A549 (cell line): ENCODE measurements at regions not wholly inside any gene's neighbourhood (a gene's known extent, or its start where the extent isn't known, plus 50 kb on each side); places are given as distances from the start of the nearest gene placed in this dataset.

Source experiments
- ATAC-seq, 2 experiments: fragments of 200-7000 bp in 1 of 2; fragments of >200 bp in 1 of 2; cut with Nextera tagmentation in 1 of 2; cut with Tn5 transposase in 1 of 2; 3 replicates each; pipeline versions ENCODE4 v1.8.0 to v1.9.1; 2018 to 2020; ENCODE audit warnings: mild to moderate bottlenecking in 1 of 2, moderate library complexity in 1 of 2
- CTCF ChIA-PET: fragments of 300-600 bp; sonication (Branson Sonifier 250); formaldehyde crosslinking; extraction: SDS; loops from one replicate; lab custom pipeline; 2021; ENCODE audit warnings: antibody characterized with exemption, inconsistent platforms; lab: Yijun Ruan, JAX
- POLR2A ChIA-PET: fragments of 350-600 bp; formaldehyde crosslinking; extraction: SDS; loops from one replicate; lab custom pipeline; 2021; ENCODE audit warnings: antibody characterized with exemption, inconsistent platforms; lab: Yijun Ruan, JAX
- DNase-seq, 2 experiments: peaks; one replicate each; pipeline versions ENCODE4 v3.0.0 to v3.0.0-alpha.2; 2011 to 2016; ENCODE audit warnings: low read depth in 1 of 2, low spot score in 1 of 2
- FAIRE-seq: peaks from 2 replicates; lab custom pipeline; 2011; peaks lifted over from hg19 to GRCh38; lab: Jason Lieb, UNC
- H3K27ac ChIP-seq, 2 experiments: fragments of >200 bp; sonication (Bioruptor Twin); formaldehyde crosslinking; 3 replicates each; pipeline ENCODE4 v1.5.1; 2016 to 2017
- H3K4me1 ChIP-seq: fragments of >200 bp; sonication (Bioruptor Twin); formaldehyde crosslinking; 3 replicates; pipeline ENCODE4 v1.6.1; 2016
- H3K4me2 ChIP-seq: fragments of >200 bp; sonication (Bioruptor Twin); formaldehyde crosslinking; 3 replicates; pipeline ENCODE4 v1.6.1; 2016
- H3K4me3 ChIP-seq: fragments of >200 bp; sonication (Bioruptor Twin); formaldehyde crosslinking; 3 replicates; pipeline ENCODE4 v1.5.1; 2016
- H3K9me3 ChIP-seq: fragments of >200 bp; sonication (Bioruptor Twin); formaldehyde crosslinking; 3 replicates; pipeline ENCODE4 v1.6.1; 2016
- BHLHE40 ChIP-seq: IDR thresholded peaks from 2 replicates; pipeline ENCODE4 v1.6.1; 2012; ENCODE audit warnings: low read depth, low read length, inconsistent platforms
- CEBPB ChIP-seq, 2 experiments: fragments of >200 bp in 1 of 2; sonication (Bioruptor Twin) in 1 of 2; formaldehyde crosslinking in 1 of 2; IDR thresholded peaks; 2 replicates each; pipeline ENCODE4 v1.6.1; 2012 to 2016
- CHD2 ChIP-seq: fragments of 150-350 bp; IDR thresholded peaks from 2 replicates; pipeline ENCODE4 v1.6.1; 2014; ENCODE audit warnings: low read length; ENCODE audit not compliant: partially characterized antibody
- EHMT2 ChIP-seq: fragments of 200-600 bp; sonication (generic); IDR thresholded peaks from 2 replicates; pipeline ENCODE4 v1.6.1; 2016; ENCODE audit warnings: antibody characterized with exemption, low read depth, mild to moderate bottlenecking, moderate library complexity
- ESRRA ChIP-seq: fragments of 150-350 bp; IDR thresholded peaks from 2 replicates; pipeline ENCODE4 v1.6.1; 2014; ENCODE audit warnings: mild to moderate bottlenecking, low read length, borderline replicate concordance
- FOSB ChIP-seq: fragments of 250-450 bp; sonication (Bioruptor Pico); IDR thresholded peaks from 2 replicates; pipeline ENCODE4 v1.5.0; 2020; ENCODE audit warnings: mild to moderate bottlenecking, moderate library complexity
- FOXS1 ChIP-seq: fragments of 250-450 bp; sonication (Bioruptor Pico); IDR thresholded peaks from 2 replicates; pipeline ENCODE4 v1.5.0; 2020; ENCODE audit warnings: mild to moderate bottlenecking, moderate library complexity
- GATA3 ChIP-seq: IDR thresholded peaks from 2 replicates; pipeline ENCODE4 v1.6.1; 2012; ENCODE audit warnings: borderline replicate concordance
- HDAC2 ChIP-seq: fragments of 200-600 bp; sonication (generic); IDR thresholded peaks from 2 replicates; pipeline ENCODE4 v1.6.1; 2016
- HEYL ChIP-seq: fragments of 250-450 bp; sonication (Bioruptor Pico); IDR thresholded peaks from 2 replicates; pipeline ENCODE4 v1.8.0; 2021; ENCODE audit warnings: mild to moderate bottlenecking, moderate library complexity
- HOXB13 ChIP-seq: fragments of 250-450 bp; sonication (Bioruptor Pico); IDR thresholded peaks from 2 replicates; pipeline ENCODE4 v1.5.0; 2020; ENCODE audit warnings: low read depth, mild to moderate bottlenecking, moderate library complexity
- JUNB ChIP-seq: fragments of >200 bp; sonication (Bioruptor Twin); formaldehyde crosslinking; IDR thresholded peaks from 2 replicates; pipeline ENCODE4 v1.6.1; 2016
- KDM1A ChIP-seq: fragments of 200-600 bp; sonication (generic); IDR thresholded peaks from 2 replicates; pipeline ENCODE4 v1.6.1; 2016; ENCODE audit warnings: low read depth, mild to moderate bottlenecking
- NFE2L2 ChIP-seq: fragments of 150-350 bp; conservative IDR thresholded peaks from 2 replicates; pipeline ENCODE4 v1.6.1; 2014; ENCODE audit warnings: low read length
- NPAS2 ChIP-seq: fragments of 250-450 bp; sonication (Bioruptor Pico); IDR thresholded peaks from 2 replicates; pipeline ENCODE4 v1.8.0; 2022; ENCODE audit warnings: mild to moderate bottlenecking, moderate library complexity, borderline replicate concordance
- PHF8 ChIP-seq: fragments of 200-600 bp; sonication (generic); IDR thresholded peaks from 2 replicates; pipeline ENCODE4 v1.6.1; 2016; ENCODE audit warnings: low read depth, mild to moderate bottlenecking, antibody characterized with exemption, moderate library complexity, borderline replicate concordance
- RCOR1 ChIP-seq: fragments of 150-350 bp; IDR thresholded peaks from 2 replicates; pipeline ENCODE4 v1.6.1; 2014; ENCODE audit warnings: antibody characterized with exemption, low read length, low read depth
- RNF2 ChIP-seq: fragments of 200-600 bp; sonication (generic); IDR thresholded peaks from 2 replicates; pipeline ENCODE4 v1.6.1; 2016; ENCODE audit warnings: low read depth, mild to moderate bottlenecking, antibody characterized with exemption, moderate library complexity, borderline replicate concordance
- TP53 ChIP-seq: fragments of 250-450 bp; sonication (Bioruptor Pico); IDR thresholded peaks from 2 replicates; pipeline ENCODE4 v1.5.0; 2021; ENCODE audit warnings: mild to moderate bottlenecking, moderate library complexity
- ZFP36 ChIP-seq: fragments of 450-650 bp; IDR thresholded peaks from 2 replicates; pipeline ENCODE4 v1.6.1; 2014; ENCODE audit warnings: borderline replicate concordance; ENCODE audit not compliant: partially characterized antibody
- ZNF302 ChIP-seq: fragments of 250-450 bp; sonication (Bioruptor Pico); IDR thresholded peaks from 2 replicates; pipeline ENCODE4 v1.9.0; 2021; ENCODE audit warnings: inconsistent platforms, mild to moderate bottlenecking, moderate library complexity
- ZSCAN20 ChIP-seq: fragments of 250-450 bp; sonication (Bioruptor Pico); IDR thresholded peaks from 2 replicates; pipeline ENCODE4 v1.8.0; 2022; ENCODE audit warnings: mild to moderate bottlenecking, moderate library complexity
- WGBS: methylation state at CpG from one replicate; pipeline ENCODE4 v1.1.6; 2017; ENCODE audit errors: missing lambda C conversion rate; 5-methylcytosine and 5-hydroxymethylcytosine counted together
- TF ChIP-seq, protein P1 (sequence below): IDR thresholded peaks from 2 replicates; pipeline ENCODE4 v1.6.1; 2012
- TF ChIP-seq, protein P2 (sequence below): fragments of 250-450 bp; sonication (Bioruptor Pico); IDR thresholded peaks from 2 replicates; pipeline ENCODE4 v1.5.0; 2021; ENCODE audit warnings: mild to moderate bottlenecking, moderate library complexity, borderline replicate concordance
- TF ChIP-seq, protein P3 (sequence below): fragments of 450-650 bp; IDR thresholded peaks from 2 replicates; pipeline ENCODE4 v1.6.1; 2014; ENCODE audit warnings: antibody characterized with exemption
- TF ChIP-seq, protein P4 (sequence below): fragments of 150-350 bp; IDR thresholded peaks from 2 replicates; pipeline ENCODE4 v1.6.1; 2014; ENCODE audit warnings: low read depth, mild to moderate bottlenecking, low read length

DNA sequence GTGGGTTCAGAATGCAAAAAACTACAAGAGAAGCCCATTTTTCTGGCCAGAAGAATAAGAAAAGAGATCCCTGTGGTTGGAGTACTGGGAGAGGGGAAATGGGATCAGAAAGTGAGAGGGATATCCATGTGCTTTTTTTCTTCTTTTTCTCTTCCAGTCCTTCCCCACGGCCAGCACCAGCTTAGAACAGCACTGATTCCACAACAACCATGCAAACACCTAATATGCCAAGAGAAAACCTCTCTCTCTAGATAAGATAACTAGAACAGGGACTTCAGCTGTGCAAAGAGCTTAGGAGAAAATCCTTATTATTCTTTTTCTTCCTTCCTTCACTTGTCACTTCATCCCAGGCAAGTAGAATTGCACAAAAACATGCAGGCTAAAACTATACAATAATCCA, 83.5 kb downstream of the ELAPOR2 start:
- no peaks in the 10 kb centered on the region for H3K4me1 ChIP-seq
- TF ChIP-seq HDAC2 = no peak
- no peak for TF ChIP-seq RCOR1
- no peak for TF ChIP-seq CEBPB (IDR thresholded peaks at IDR 0.05)
- TF ChIP-seq PHF8 = no peak
- TF ChIP-seq, protein P1, sequence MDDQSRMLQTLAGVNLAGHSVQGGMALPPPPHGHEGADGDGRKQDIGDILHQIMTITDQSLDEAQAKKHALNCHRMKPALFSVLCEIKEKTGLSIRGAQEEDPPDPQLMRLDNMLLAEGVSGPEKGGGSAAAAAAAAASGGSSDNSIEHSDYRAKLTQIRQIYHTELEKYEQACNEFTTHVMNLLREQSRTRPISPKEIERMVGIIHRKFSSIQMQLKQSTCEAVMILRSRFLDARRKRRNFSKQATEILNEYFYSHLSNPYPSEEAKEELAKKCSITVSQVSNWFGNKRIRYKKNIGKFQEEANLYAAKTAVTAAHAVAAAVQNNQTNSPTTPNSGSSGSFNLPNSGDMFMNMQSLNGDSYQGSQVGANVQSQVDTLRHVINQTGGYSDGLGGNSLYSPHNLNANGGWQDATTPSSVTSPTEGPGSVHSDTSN = no peak
- TF ChIP-seq, protein P2, sequence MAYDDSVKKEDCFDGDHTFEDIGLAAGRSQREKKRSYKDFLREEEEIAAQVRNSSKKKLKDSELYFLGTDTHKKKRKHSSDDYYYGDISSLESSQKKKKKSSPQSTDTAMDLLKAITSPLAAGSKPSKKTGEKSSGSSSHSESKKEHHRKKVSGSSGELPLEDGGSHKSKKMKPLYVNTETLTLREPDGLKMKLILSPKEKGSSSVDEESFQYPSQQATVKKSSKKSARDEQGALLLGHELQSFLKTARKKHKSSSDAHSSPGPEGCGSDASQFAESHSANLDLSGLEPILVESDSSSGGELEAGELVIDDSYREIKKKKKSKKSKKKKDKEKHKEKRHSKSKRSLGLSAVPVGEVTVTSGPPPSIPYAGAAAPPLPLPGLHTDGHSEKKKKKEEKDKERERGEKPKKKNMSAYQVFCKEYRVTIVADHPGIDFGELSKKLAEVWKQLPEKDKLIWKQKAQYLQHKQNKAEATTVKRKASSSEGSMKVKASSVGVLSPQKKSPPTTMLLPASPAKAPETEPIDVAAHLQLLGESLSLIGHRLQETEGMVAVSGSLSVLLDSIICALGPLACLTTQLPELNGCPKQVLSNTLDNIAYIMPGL = no peak
- TF ChIP-seq NFE2L2 = no peak
- TF ChIP-seq CHD2 = no peak
- no peak for TF ChIP-seq EHMT2
- no peak for TF ChIP-seq ZNF302
- ChIA-PET POLR2A (no interaction called here), CTCF (interaction anchor here (0.6 to 1.3 kb wide), 2 partner anchors 19 to 173 kb away, joined by 3 read pairs; no protein-coding TSS in a partner anchor)
- no peak overlapping the region for H3K4me3 ChIP-seq
- H3K27ac ChIP-seq = no peak overlapping the region
- no peak overlapping the region for H3K4me2 ChIP-seq
- ATAC-seq (no peak), FAIRE-seq (no peak), DNase-seq (no peak)
- H3K9me3 ChIP-seq = no peaks in the 10 kb centered on the region
- 0% methylated on average over 1 of the region's 1 CpG for WGBS

DNA sequence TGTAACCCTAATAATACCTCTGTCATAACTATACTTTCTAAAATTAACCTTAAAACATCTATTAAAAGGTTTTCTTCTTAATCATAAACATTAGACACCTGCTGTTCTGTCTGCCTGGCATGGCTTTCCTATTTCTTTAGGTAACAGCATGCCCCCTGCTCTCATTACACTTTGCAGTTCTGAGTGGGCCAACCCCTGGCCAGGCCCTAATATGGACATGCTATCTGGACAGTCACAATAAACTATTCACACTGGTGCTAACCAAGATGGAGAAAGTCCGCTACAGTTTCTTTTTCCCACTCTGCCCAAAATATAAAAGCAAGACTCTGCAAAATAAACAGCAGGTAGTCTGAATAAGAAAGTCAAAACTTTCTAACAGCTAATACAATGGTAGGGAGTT, 84.0 kb downstream of the ELAPOR2 start:
- TF ChIP-seq FOSB (CRISPR knock-in tag) (no peak), ZFP36 (no peak), HEYL (CRISPR knock-in tag) (no peak), FOXS1 (CRISPR knock-in tag) (no peak), NPAS2 (CRISPR knock-in tag) (no peak), TP53 (no peak), ZSCAN20 (CRISPR knock-in tag) (no peak), ESRRA (no peak), KDM1A (no peak), RNF2 (no peak), HOXB13 (CRISPR knock-in tag) (no peak), GATA3 (no peak), JUNB (no peak), BHLHE40 (no peak)
- TF ChIP-seq, protein P3, sequence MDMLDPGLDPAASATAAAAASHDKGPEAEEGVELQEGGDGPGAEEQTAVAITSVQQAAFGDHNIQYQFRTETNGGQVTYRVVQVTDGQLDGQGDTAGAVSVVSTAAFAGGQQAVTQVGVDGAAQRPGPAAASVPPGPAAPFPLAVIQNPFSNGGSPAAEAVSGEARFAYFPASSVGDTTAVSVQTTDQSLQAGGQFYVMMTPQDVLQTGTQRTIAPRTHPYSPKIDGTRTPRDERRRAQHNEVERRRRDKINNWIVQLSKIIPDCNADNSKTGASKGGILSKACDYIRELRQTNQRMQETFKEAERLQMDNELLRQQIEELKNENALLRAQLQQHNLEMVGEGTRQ = no peak
- TF ChIP-seq, protein P4, sequence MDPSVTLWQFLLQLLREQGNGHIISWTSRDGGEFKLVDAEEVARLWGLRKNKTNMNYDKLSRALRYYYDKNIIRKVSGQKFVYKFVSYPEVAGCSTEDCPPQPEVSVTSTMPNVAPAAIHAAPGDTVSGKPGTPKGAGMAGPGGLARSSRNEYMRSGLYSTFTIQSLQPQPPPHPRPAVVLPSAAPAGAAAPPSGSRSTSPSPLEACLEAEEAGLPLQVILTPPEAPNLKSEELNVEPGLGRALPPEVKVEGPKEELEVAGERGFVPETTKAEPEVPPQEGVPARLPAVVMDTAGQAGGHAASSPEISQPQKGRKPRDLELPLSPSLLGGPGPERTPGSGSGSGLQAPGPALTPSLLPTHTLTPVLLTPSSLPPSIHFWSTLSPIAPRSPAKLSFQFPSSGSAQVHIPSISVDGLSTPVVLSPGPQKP = no peak
- Histone ChIP-seq H3K9me3 (no peaks in the 10 kb centered on the region), H3K4me3 (no peak overlapping the region), H3K4me2 (no peak overlapping the region), H3K27ac (no peak overlapping the region), H3K4me1 (no peaks in the 10 kb centered on the region)
- FAIRE-seq (no peak), ATAC-seq (no peak), DNase-seq (no peak)
- ChIA-PET CTCF (interaction anchor here (0.6 to 1.3 kb wide), 2 partner anchors 19 to 173 kb away, joined by 3 read pairs; no protein-coding TSS in a partner anchor), POLR2A (no interaction called here)
- 0% methylated on average over 1 of the region's 1 CpG for WGBS
